Fibroblast of skin of back (primary cell): ENCODE measurements at regions not wholly inside any gene's neighbourhood (a gene's known extent, or its start where the extent isn't known, plus 50 kb on each side); places are given as distances from the start of the nearest gene placed in this dataset.

ENCODE experiments used
- DNase-seq: peaks from one replicate; pipeline ENCODE4 v3.0.0-alpha.2; 2013

DNA sequence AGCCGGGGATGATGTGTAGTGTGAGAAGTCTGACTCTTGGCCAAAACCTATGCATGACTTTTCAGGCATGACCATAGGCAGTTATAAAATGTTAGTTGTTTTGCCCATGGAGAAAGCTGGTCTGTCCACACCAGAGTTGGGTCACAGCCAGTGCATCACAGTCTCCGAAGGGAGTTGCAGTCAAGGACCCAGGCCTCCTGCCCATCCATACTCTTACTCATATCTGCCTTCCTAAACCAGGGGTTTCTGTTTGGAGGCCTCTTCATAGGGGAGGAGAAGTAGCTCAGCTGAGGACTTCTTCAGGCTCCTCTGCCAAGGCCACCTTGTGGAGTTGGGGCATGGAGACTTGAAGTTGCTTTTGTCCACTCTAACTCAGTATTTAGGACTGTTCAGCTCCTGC, 1008.3 kb downstream of the PCDH18 start:
- no peak for DNase-seq

- no peak for DNase-seq
Observed at GRCh38 chr4:136516371-136516770, 1015.9 kb downstream of the PCDH18 start.

DNA sequence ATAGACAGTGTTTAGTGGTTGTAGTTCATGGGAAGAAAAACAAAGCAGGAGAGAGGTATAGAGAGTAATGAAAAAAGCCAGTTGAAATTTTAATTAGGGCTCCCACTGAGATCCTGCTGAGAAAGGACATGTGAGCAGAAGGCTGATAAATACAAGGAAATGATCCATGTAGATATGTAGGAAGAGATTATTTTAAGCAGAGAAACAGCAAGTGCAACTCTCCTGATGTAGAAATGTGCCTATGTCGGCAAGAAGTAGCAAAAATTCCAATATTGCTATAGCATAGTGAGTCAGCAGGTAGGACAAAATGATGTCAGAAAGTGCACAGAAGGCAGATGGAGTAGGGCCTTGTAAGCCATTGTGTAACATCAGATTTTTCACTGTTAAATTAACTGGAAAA, 1027.3 kb downstream of the PCDH18 start:
- DNase-seq, result no peak

DNA sequence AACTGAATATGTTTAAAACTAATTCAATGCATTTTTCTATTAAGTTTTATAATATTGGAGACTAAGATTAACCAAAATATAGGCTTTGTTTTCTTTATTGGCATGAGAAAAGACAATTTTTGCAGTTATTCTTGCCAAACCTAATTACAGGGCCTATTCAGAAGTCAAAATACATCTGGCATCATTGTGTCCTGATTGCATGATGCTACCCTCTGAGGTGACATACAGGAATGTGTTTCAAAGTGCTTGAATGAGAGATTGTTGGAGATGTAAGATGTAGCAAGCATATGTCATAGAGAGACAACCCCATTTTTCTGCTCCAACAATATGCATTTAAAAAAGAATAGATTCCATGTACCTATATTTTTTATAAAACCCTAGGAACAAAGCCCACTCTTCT, 1036.4 kb downstream of the PCDH18 start:
- no peak for DNase-seq

- no peak for DNase-seq
Observed at GRCh38 chr4:136495076-136495475, 1037.2 kb downstream of the PCDH18 start.

GRCh38 chr4:136489101-136489500, 1043.2 kb downstream of the PCDH18 start:
- DNase-seq, result no peak

DNA sequence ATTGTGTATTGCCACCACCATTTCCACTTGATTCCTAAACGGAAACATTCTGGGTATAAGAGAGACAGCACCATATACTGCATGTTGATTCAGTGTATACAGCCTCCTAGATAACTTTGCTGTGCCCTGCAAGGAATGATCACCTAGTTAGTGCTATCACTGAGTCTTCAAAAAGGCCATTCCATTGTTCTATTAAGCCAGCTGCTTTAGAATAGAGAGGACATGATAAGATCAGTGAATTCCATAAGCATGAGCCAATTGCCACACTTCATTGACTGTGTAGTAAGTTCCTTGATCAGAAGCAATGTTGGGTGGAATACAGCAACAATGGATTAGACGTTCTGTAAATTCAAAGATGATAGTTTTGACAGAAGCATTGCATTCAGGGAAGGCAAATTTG, 1047.3 kb downstream of the PCDH18 start:
- DNase-seq, result no peak

GRCh38 chr4:136476753-136477152, 1055.5 kb downstream of the PCDH18 start:
- no peak for DNase-seq

DNA sequence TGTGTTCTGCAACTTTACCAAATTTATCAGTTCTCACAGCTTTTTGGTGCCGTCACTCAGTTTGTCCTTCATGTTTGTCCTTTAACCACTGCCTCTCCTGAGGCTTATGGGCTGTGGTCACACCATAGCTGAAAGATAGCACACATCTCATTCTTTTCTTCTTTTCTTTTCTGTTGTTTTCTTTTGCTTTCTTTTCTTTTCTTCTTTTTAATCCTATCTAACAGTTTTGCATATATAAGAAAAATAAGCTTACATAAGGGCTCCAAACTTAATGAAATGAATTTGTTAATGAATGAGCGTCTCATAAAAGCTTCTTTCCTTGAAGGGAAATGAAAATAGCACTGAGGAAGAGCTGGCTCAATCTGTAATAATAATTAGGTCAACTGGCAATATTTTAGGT, 1061.2 kb downstream of the PCDH18 start:
- no peak for DNase-seq

DNA sequence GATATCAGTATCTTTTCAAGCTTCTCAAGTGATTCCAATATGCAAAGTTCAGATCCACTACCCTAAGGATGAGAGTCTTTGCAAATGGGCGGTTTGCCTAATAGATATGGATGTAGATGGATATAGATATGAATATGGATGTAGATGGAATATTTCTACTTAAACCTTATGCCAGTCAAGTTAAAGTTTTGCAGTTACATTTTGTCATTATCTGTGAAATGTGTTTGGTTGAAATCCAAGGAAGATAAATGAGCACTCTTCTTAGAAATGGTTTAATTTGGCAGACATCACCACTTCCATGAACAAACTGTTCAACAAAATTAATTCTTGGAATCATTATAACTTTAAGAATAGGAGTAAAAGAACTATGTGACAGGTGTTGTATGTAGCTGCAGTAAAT, 1066.6 kb downstream of the PCDH18 start:
- DNase-seq, result no peak

DNA sequence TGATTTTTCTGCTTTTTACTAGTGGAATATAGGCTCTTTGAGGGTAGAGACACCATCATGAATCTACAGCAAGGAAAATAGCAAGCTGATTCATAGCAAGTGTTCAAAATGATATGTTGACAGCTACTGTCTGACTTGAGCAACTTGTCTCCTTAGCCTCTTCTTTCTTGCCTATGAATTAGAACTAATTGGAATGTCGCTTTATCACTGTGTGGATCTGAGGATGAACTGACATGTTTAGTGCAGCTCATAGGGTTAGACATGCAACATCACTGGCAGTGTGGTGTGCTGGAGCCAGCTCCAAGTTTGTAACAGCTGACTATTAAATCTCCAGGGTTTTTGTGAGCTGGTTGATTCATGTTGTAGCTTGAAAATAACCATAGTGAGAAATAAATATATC, 1068.4 kb downstream of the PCDH18 start:
- no peak for DNase-seq

DNA sequence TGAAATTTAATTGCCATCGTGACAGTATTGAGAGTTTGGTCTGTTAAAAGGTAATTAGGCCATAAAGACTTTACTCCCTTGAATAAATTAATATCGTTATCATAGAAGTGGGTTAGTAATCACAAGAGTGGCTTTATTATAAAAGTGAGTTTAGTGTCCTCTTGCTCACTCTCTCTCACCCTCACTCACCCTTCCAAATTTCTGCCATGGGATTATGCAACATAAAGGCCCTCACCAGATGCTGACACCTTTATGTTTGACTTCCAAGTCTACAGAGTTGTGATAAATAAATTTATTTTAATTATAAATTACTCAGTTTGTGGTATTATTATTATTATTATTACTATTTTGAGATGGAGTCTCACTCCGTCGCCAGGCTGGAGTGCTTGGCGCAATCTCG, 1070.8 kb downstream of the PCDH18 start:
- no peak for DNase-seq

DNA sequence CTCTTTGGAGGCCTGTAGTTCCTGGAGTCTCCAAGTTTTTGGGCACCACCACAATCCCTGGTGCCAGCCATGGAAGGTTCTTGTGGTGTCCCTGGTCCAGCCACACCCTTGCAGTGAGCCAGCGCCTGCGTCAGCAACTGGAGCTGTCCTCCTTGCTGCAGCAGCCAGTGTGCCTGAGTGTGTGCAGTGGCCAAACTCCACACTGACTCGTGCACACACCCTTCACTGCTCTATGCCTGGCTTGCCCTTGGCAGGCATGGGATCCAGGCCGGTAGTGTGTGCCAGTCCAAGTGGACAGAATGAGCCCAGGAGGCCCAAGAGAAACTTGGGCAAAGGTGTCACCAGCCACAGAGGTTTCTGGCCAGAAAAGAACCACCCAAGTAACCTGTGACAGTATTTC, 1074.0 kb downstream of the PCDH18 start:
- no peak for DNase-seq

DNA sequence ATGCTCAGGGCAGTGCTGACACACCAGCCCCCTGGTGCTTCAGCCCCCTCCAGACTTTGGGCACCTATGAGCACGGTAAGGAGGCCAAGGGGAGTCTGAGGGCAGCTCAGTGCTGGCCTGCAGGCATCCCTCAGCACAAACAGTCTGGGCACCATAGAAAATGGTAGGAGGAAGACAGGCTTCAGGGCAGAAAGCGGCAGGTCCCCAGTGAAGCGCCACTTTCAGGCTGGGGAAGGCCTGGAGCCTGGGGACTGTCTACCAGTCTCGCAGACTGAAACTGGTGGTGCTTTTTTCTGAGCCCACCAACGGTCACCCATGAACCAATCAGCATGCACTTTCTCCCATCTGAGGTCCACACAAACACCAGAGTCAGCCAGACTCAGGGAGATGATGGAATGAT, 1074.7 kb downstream of the PCDH18 start:
- no peak for DNase-seq

- no peak for DNase-seq
Observed at GRCh38 chr4:136457004-136457403, 1075.3 kb downstream of the PCDH18 start.

DNA sequence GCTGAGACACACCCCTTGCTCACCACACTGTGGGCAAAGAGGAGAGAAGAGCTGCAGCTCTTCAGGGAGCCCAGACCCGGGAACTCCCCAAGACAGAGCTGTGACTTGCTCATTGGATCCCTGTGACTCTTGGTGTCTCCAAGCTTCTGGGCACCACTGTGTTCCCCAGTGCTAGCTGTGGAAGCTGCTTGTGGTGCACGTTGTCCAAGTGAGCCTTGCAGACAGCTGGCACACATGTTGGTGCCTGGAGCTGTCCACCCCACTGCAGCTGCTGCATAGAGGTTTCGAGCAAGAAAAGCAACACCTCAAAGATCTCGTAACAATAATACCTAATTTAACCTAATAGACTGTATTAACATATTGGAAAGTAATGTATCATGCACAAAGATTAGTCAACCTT, 1089.3 kb downstream of the PCDH18 start:
- DNase-seq, result no peak

DNA sequence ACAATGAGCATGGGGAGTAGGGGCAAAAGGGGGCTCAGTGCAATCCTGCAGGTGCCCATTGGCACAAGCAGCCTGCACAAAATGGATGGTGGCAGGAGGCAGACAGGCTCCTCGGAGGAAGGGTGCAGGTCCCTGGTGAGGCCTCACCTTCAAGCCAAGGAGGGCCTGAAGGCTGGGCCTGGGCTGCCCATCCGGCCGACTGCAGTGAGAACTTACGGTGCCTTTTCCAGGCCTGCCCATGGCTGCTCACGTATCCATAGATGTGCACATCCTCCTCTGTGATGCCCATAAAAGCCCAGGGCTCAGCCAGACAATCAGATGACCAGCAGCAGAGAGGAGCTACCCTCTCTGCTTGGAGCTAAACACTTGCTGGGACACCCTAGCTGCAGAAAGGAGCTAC, 1089.8 kb downstream of the PCDH18 start:
- DNase-seq, result no peak

- DNase-seq, result no peak
Observed at GRCh38 chr4:136441629-136442282, 1090.5 kb downstream of the PCDH18 start.

DNA sequence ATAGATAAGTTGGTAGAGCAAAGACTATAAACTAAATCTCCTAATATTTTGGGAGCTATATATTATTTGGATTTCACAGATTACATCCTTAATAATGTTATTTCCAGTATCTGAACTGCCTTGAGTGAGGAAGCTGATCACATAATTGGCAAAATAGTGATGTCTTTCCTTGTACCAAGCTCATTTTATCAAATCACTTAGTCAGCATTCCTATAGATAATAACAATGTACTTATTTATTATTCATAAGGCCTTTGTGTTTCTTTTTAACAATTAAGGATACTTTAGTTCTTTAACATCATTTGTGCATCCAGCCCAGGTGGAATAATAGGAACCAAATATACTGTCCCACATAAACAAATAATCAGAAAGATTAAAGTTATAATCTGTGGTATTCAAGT, 1093.6 kb downstream of the PCDH18 start:
- DNase-seq, result no peak

GRCh38 chr4:136424052-136424451, 1108.2 kb downstream of the PCDH18 start:
- DNase-seq, result no peak

DNA sequence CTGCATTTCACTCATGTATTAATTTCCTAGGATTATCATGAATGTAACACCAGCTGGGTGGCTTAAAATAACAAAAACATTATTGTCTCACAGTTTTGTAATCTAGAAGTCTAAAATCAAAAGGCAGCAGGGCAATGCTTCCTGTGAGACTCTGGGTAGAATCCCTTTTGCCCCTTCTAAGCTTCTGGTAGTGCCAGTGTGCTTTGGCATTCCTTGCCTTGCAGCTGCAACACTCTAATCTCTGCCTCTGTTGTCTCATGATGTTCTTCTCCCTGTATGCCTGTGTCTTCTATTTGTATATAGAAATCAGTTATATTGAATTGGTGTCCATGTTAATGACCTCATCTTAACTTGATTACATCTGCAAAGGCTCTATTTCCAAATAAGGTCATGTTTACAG, 1117.3 kb downstream of the PCDH18 start:
- DNase-seq, result no peak

GRCh38 chr4:136412708-136413107, 1119.6 kb downstream of the PCDH18 start:
- peak; percentile 5 for DNase-seq

GRCh38 chr4:136400829-136401228, 1131.5 kb downstream of the PCDH18 start:
- DNase-seq, result no peak

- no peak for DNase-seq
Observed at GRCh38 chr4:136395212-136395722, 1137.0 kb downstream of the PCDH18 start.

DNA sequence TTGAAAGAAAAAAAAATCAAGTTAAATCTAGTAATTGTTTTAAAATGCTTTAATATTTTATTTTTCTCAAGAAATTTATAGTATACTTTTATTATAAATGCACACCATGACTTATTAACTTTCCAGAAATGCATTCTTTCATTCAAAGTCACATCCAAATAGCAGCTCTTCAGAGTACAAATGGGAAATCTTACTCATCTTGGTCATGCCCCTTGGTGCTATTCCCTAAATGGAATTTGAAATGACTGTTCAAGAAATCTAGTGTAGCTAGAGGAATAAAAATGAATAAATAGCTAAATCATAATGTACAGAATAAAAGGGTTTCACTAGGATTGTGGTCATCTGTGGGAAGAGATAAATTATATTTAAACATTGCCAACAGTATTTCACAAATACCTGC, 1139.7 kb downstream of the PCDH18 start:
- peak; percentile 76 for DNase-seq
